SIG-M5 treated with dmso at 0.1 percent for 504 hours (cell line): ENCODE measurements at regions not wholly inside any gene's neighbourhood (a gene's known extent, or its start where the extent isn't known, plus 50 kb on each side); places are given as distances from the start of the nearest gene placed in this dataset.

Source experiments
- DNase-seq: peaks from one replicate; lab custom pipeline; 2025; ENCODE audit not compliant: unreplicated experiment; lab: John Stamatoyannopoulos, UW

DNA sequence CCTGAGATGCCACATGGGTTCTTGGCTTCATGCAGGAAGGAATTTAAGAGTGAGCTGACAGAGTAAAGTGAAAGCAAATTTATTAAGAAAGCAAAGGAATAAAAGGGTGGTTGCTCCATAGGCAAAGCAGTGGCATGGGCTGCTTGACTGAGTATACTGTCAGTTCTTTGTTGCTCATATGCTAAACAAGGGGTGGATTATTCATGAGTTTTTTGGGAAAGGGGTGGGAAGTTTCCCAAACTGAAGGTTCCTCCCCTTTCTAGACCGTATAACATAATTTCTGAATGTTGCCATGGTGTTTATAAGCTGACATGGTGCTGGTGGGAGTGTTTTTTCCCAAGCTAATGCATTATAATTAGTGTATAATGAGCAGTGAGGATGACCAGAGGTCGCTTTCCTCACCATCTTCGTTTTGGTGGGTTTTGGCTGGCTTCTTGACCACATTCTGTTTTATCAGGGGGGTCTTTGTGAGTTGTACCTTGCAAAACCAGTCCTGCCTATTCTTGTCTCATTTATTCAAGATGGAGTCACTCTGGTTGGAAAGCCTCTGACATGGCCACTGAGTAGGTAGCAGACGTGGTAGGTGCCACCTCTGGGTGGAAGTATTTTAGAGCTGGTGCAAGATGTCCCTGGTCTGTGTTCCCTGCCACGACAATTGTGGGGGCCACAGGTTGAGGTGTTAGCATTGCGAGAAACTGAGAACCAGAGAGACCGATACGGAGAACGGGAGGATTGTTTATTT lies 107.5 kb upstream of the SDK1 start:
- DNase-seq, result no peak

DNA sequence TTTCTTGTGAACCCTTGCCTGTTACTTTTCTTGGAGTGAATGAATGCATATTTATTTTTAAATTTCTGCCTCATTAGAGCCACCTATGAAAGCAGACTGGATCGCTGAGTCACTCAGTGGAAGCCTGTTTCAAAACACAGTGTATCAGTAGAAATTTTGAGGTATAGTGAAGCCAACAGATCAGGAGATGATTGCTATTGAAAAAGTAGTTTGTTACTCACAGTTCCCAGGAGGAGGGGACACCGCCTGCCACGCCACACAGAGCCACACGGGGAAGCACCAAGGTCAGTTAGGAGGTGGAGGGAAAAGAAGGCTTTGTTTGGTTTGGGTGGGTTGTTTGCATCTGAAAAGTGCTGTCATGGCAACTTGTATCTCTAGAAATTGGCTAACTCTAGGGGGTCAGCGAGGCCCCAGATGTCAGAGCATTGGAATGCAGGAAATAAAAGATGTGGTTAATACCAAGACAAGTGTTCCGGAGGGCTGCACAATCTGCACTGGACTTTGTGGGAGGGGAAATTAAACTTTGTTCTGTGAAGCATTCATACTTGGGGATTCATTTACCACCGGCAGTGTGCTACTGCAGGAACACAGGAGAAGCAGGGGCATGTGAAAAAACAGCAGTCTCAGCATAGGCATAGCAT lies 106.4 kb upstream of the SDK1 start:
- DNase-seq, result peak; percentile 4

DNA sequence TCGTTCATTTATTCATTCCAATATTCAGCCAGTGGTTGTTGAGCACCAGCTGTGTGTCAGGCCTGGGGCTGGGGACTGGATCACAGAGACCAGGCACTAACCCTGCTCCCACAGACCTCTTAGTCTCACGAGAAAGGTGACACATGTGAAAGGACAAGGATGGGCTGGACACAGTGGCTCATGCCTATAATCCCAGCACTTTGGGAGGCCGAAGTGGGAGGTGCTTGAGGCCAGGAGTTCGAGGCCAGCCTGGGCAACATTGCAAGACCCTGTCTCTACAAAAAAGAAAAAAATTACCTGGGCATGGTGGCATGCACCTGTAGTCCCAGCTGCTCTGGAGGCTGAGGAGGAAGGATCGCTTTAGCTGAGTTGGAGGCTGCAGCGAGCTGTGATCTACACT lies 105.9 kb upstream of the SDK1 start:
- DNase-seq, result no peak

GRCh38 chr7:3196629-3197400 lies 104.2 kb upstream of the SDK1 start:
- no peak for DNase-seq

- DNase-seq, result no peak
These were observed 103.4 kb upstream of the SDK1 start for GRCh38 chr7:3197567-3198213.

GRCh38 chr7:3198316-3198715 lies 102.7 kb upstream of the SDK1 start:
- DNase-seq, result no peak

GRCh38 chr7:3200504-3200903 lies 100.5 kb upstream of the SDK1 start:
- peak; percentile 16 for DNase-seq

DNA sequence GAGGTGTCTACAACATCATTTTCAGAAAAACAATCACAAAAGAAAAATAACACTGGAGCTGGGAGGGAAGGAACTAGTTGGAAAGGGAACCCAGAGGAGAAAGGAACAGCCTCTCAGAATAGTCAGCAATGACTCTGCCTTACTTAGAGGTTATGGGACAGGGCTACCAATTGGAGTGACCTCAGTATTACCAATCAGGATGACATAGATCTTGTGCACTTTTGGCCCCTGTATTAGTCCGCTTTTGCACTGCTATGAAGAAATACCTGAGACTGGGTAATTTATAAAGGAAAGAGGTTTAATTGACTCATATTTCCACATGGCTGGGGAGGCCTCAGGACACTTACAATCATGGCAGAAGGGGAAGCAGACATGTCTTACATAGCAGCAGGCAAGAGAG lies 99.7 kb upstream of the SDK1 start:
- DNase-seq, result no peak

GRCh38 chr7:3201937-3202710 lies 98.9 kb upstream of the SDK1 start:
- no peak for DNase-seq

- no peak for DNase-seq
These were observed 96.5 kb upstream of the SDK1 start for GRCh38 chr7:3204526-3204925.

- no peak for DNase-seq
These were observed 95.0 kb upstream of the SDK1 start for GRCh38 chr7:3206101-3206500.

- no peak for DNase-seq
These were observed 94.3 kb upstream of the SDK1 start for GRCh38 chr7:3206771-3207191.

DNA sequence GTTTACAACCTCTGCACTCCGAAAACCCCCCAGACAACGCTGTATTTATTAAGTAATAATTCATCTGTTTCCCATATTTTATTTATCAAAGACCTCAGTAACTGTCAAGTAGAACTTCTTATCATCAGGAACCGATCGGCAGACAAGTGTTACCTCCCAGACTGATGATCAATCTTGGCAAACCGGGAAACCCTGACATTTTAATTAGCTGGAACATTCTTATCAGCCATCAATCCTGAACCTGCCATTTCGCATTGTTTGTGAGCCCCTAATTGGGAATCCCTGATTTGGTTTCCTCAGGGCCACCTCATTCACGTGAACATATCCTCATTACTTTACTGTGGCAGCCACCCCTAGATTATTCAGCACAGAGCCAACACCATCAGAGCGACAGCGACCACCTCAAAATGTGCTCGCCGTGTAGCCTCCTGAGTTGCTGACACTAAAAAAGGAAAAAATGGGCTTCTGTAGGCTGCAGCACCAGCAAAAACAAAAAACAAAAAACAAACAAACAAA lies 93.6 kb upstream of the SDK1 start:
- DNase-seq, result no peak

GRCh38 chr7:3210531-3210930 lies 90.5 kb upstream of the SDK1 start:
- no peak for DNase-seq

DNA sequence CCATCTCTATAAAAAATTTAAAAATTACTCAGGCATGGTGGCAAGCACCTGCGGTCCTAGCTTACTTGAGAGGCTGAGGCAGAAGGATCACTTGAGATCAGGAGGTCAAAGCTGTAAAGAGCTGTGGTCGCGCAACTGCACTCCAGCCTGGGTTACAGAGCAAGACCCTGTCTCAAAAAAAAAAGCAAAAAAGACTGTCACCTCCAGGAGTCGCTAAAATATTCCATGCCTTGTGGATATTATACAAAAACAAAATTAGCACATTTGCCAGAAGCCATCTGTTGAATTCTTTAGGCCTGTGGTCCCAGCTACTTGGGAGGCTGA lies 87.0 kb upstream of the SDK1 start:
- no peak for DNase-seq

GRCh38 chr7:3215624-3216585 lies 85.1 kb upstream of the SDK1 start:
- peak; percentile 79 for DNase-seq

- no peak for DNase-seq
These were observed 83.9 kb upstream of the SDK1 start for GRCh38 chr7:3217166-3217565.

DNA sequence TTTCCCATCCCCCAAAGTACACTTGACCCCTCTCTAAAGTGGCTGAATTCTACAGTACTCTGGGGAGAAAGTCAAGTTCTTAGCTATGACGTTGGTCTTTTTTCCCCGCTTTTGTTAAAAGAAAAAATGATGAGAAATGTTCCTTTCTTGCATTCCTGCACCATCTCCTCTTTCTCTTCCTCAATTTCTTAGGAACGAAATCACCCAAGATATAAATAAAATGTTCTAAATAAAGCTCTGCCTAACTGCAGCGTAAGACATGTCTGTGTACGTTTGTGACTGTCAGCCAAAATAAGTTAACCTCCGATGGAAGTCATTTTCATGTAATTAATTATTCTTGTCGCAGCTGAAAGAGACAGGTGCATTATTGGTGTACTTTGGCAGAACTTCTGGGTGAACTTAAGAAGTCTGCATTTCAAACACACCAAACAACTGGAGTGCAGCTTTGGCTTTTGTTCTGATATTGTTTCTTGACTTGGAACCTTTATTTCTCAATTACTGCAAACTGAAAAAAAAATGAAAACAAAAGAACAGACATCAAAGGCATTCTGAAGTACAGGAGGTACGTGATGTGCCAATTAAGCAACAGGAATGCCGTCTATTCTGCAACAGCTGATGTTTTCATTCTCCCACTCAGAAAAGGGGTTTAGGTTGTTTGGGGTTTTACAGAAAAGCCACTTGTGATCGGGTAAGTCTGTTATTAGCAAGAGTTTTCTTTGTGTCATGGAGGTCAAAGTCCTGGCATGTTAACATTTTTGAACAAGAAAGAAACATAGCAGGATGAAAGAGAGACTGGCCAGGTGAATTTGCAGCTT lies 82.4 kb upstream of the SDK1 start:
- peak; percentile 0 for DNase-seq
